Thoracic aorta (tissue), 2 donors: ENCODE measurements at regions not wholly inside any gene's neighbourhood (a gene's known extent, or its start where the extent isn't known, plus 50 kb on each side); places are given as distances from the start of the nearest gene placed in this dataset.

Experiments
- ATAC-seq: fragments of 150-250 bp; one replicate; pipeline ENCODE4 v1.8.0; 2017; ENCODE audit warnings: low read depth; ENCODE audit not compliant: insufficient number of reproducible peaks, low FRiP score
- DNase-seq: peaks from one replicate; pipeline ENCODE4 v3.0.0-alpha.2; 2020; ENCODE audit warnings: low spot score
- H3K27ac ChIP-seq, 2 donors: fragments of 200-600 bp; sonication (generic); 1 replicate in 1 of 2; 2 replicates in 1 of 2; pipeline ENCODE4 v1.5.1; 2016; ENCODE audit warnings: mild to moderate bottlenecking in 2 of 2, moderate library complexity in 2 of 2
- H3K27me3 ChIP-seq: fragments of 200-600 bp; sonication (generic); replicated peaks from 2 replicates; pipeline ENCODE4 v1.6.0; 2016; ENCODE audit warnings: mild to moderate bottlenecking; ENCODE audit not compliant: insufficient read depth
- H3K36me3 ChIP-seq: fragments of 200-600 bp; sonication (generic); one replicate; pipeline ENCODE4 v1.5.1; 2016
- H3K4me1 ChIP-seq, 2 donors: fragments of 200-600 bp; sonication (generic); 1 replicate in 1 of 2; 2 replicates in 1 of 2; pipeline versions ENCODE4 v1.5.1 to v1.6.0; 2016; ENCODE audit warnings: low read depth in 2 of 2, mild to moderate bottlenecking in 1 of 2; ENCODE audit not compliant: control insufficient read depth in 1 of 2
- H3K4me3 ChIP-seq: fragments of 200-600 bp; sonication (generic); 2 replicates; pipeline ENCODE4 v1.5.1; 2016; ENCODE audit warnings: mild to moderate bottlenecking
- H3K9me3 ChIP-seq: fragments of 200-600 bp; sonication (generic); 2 replicates; pipeline ENCODE4 v1.5.1; 2016
- TF ChIP-seq, protein P1 (sequence below): fragments of 200-600 bp; sonication (generic); IDR thresholded peaks from one replicate; pipeline ENCODE4 v1.5.1; 2019; ENCODE audit warnings: antibody characterized with exemption

DNA sequence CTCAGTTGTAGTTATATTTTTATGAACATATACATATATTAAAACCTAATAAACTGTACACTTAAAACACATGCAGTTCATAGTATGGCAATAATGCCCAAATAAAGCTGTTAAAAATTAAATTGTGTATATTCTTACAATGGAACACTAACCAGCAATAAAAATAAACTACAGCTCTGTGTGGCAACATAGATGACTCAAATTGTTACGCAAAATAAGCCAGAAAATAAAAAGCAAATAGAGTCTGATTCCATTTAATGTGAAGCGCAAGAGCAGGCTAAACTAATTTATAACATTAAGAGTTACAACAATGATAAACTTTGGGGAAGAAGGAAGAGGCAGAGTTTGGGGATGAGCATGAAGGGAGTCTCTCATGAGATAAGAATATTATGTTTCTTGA lies 597.3 kb downstream of the TLE1 start:
- Histone ChIP-seq H3K4me3 (no peak overlapping the region), H3K4me1 (no peaks in the 10 kb centered on the region), H3K9me3 (no peaks in the 10 kb centered on the region), H3K27ac (no peak overlapping the region), H3K36me3 (no peaks in the 10 kb centered on the region), H3K27me3 (no peaks in the 10 kb centered on the region)
- no peak for DNase-seq
- no peak for ATAC-seq
- TF ChIP-seq, protein P1, sequence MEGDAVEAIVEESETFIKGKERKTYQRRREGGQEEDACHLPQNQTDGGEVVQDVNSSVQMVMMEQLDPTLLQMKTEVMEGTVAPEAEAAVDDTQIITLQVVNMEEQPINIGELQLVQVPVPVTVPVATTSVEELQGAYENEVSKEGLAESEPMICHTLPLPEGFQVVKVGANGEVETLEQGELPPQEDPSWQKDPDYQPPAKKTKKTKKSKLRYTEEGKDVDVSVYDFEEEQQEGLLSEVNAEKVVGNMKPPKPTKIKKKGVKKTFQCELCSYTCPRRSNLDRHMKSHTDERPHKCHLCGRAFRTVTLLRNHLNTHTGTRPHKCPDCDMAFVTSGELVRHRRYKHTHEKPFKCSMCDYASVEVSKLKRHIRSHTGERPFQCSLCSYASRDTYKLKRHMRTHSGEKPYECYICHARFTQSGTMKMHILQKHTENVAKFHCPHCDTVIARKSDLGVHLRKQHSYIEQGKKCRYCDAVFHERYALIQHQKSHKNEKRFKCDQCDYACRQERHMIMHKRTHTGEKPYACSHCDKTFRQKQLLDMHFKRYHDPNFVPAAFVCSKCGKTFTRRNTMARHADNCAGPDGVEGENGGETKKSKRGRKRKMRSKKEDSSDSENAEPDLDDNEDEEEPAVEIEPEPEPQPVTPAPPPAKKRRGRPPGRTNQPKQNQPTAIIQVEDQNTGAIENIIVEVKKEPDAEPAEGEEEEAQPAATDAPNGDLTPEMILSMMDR, result no peak

DNA sequence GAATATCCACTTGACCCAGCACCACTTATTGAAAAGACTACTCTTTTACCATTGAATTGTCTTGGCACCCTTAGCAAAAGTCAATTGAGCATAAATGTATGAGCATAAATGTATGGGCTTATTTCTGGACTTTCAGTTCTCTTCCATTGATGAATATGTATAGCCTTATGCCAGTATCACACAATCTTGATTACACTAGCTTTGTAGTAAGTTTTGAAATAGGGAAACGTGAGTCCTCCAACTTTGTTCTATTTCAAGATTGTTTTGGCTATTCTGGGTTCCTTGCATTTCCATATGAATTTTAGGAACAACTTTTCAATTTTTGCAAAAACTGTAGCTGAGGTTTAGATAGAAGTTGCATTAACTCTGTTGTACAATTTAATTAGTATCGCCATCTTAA lies 601.0 kb downstream of the TLE1 start:
- Histone ChIP-seq H3K27me3 (no peaks in the 10 kb centered on the region), H3K9me3 (no peaks in the 10 kb centered on the region), H3K36me3 (no peaks in the 10 kb centered on the region), H3K4me1 (peaks cover 5 to 12% of the 10 kb centered on the region in 2 donors), H3K27ac (no peak overlapping the region), H3K4me3 (no peak overlapping the region)
- DNase-seq (no peak), ATAC-seq (no peak)
- TF ChIP-seq, protein P1, result no peak

DNA sequence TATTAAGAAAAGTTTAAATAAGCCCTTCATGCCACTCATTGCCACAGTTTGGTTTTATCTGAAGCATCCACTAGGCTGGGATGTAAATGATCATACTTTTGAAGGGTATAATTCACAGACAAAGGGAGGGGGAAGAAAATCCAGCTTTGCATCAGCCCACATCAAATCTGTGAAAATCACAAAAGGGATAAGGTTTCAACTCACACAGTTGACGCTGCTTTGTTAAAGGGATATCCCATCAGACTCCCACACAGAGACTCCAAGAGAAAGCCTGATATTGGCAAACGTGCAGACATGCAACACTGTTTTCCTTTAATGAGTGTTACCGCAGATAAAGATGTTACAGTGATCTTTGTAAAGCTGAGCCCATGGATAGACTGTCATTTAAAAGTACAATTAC lies 602.9 kb downstream of the TLE1 start:
- peaks cover 11 to 22% of the 10 kb centered on the region in 2 donors for H3K4me1 ChIP-seq
- DNase-seq (no peak), ATAC-seq (no peak)
- H3K27me3 ChIP-seq, result no peaks in the 10 kb centered on the region
- no peaks in the 10 kb centered on the region for H3K36me3 ChIP-seq
- TF ChIP-seq, protein P1, result no peak
- no peak overlapping the region for H3K27ac ChIP-seq
- no peaks in the 10 kb centered on the region for H3K9me3 ChIP-seq
- no peak overlapping the region for H3K4me3 ChIP-seq

DNA sequence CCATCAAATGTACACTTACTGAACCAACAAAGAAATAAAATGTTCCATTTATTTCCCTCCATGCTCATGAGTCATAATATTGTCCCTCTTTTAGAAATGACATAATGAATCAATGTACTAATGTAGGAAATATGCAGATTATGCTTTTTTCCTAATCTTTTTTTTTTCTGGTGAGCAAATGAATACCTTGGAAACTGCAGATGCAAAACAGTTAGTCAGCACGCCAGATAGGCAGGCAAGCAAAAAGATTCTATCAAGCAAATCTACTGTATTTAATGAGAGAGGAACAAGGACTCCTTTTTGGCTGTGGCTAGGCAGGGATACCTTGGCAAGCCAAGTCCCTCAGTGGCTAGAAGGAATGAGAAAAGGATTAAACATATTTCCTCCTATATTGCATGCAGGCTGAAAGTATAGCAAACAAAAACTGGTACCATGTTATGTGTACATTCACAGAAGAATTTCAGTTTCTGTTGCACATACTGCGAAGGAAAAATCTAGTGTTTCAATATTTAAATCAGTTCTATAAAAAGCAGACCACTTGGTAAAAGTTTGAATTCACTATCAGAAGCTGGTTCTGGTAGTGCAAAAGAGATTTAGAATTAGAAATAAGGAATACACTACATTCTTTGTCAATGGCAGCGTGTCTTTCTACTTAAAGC lies 605.4 kb downstream of the TLE1 start:
- no peak overlapping the region for H3K4me3 ChIP-seq
- ATAC-seq (peak; percentile 53), DNase-seq (no peak)
- no peak overlapping the region for H3K27ac ChIP-seq
- H3K36me3 ChIP-seq, result no peaks in the 10 kb centered on the region
- H3K27me3 ChIP-seq, result no peaks in the 10 kb centered on the region
- H3K4me1 ChIP-seq, result peaks cover 11 to 22% of the 10 kb centered on the region in 2 donors
- no peaks in the 10 kb centered on the region for H3K9me3 ChIP-seq
- TF ChIP-seq, protein P1, result no peak

DNA sequence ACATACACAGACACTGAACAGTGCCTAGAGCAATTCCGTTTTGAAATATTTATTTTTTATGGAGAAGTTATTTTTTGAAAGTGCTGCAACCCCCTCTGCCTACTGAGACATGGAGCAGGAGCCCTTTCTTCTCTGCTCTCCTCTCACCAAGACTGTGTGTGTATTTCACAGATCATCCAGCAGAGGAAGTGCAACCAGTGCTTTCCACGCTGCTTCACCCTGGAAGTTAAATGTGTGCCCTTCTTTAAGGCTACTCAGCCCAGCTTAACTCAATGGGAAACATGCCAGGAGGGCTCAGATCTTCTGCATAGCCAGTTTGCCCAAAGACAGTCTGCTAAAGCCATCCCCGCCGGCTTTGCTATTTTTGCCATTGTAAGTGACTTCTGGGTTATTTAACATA lies 606.3 kb downstream of the TLE1 start:
- Histone ChIP-seq H3K27ac (peak overlapping the region in 1 of 2 donors; percentile 4), H3K4me3 (no peak overlapping the region), H3K9me3 (no peaks in the 10 kb centered on the region), H3K27me3 (no peaks in the 10 kb centered on the region), H3K4me1 (peaks cover 11 to 22% of the 10 kb centered on the region in 2 donors), H3K36me3 (no peaks in the 10 kb centered on the region)
- DNase-seq, result no peak
- ATAC-seq, result no peak
- TF ChIP-seq, protein P1, result peak; percentile 17
